GM18870 (cell line): ENCODE measurements at regions not wholly inside any gene's neighbourhood (a gene's known extent, or its start where the extent isn't known, plus 50 kb on each side); places are given as distances from the start of the nearest gene placed in this dataset.
"Not testable (repeated sequence)": the region's sequence is repeated elsewhere in the genome, so short reads cannot be mapped to it uniquely, and the experiment has no call there.

Experiments
- ATAC-seq: cut with Tn5 transposase; IDR thresholded peaks from one replicate; pipeline ENCODE4 v1.9.1; 2021; ENCODE audit warnings: moderate library complexity; ENCODE audit not compliant: unreplicated experiment

DNA sequence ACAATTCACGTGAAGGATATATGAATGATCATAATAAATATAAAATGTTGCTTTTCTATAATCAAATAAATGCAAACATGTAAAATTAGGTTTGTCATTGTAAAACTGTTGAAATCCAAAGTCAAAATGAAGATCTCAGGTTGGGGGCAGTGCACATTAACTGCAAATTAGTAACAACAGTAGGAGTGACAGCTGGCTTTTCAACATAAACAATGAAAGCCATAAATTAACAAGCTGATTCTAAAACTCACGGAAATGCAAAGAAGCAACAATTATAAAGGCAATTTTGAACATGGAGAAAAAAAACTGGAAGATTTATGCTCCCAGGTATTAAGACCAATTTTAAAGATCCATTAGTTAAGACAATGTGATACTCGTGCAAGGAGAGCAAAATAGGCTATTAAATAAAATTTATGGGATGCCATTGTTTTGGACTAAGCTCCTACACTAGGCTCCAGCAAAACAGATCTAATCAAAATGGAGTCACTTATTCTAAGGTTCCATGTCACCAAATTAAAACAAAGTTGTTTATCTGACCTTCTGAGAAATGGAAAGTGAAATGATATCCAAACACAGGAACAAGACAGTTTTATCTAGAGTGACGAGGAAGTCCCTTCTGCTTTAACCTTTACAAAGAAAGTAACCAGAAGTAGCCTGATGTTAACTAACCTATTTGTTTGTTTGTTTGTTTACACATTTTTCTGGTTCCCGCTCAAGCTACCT, 770.8 kb downstream of the EPHA7 start:
- no peak for ATAC-seq

GRCh38 chr6:92647630-92648029, 771.7 kb downstream of the EPHA7 start:
- ATAC-seq, result no peak

GRCh38 chr6:92644104-92644791, 775.1 kb downstream of the EPHA7 start:
- not testable (repeated sequence) for ATAC-seq

GRCh38 chr6:92635553-92636153, 783.7 kb downstream of the EPHA7 start:
- no peak for ATAC-seq

GRCh38 chr6:92634561-92634960, 784.8 kb downstream of the EPHA7 start:
- no peak for ATAC-seq

DNA sequence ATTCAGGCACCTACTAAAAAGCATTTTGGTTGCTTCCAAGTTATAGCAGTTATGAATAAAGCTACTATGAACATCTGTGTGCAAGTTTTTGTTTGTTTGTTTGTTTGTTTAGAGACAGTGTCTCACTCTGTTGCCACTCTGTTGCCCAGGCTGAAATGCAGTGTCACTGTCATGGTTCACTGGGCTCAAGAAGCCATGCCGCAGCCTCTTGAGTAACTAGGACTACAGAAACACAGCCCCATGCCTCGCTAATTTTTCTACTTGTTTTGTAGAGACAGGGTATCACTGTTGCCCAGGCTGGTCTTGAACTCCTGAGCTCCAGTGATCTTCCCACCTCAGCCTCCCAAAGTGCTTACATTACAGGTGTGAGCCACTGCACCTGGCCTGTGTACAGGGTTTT, 795.9 kb downstream of the EPHA7 start:
- ATAC-seq, result no peak

DNA sequence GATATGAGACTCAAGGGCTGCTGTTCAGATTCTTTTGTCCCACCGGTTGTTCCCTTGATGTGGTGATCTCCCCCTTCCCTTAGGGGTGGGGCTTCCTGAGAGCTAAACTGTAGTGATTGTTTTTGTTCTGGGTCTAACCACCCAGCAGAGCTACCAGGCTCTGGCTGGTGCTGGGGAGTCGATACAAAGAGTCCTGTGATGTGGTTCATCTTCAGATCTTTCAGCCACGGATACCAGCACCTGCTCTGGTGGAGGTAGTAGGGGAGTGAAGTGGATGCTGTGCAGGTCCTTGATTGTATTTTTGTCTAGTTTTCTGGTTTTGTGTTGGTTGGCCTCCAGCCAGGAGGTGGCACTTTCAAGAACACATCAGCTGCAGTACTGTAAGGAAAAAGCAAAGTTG, 801.6 kb downstream of the EPHA7 start:
- no peak for ATAC-seq

- no peak for ATAC-seq
These were observed 810.6 kb downstream of the EPHA7 start for GRCh38 chr6:92608751-92609150.

- no peak for ATAC-seq
These were observed 826.2 kb downstream of the EPHA7 start for GRCh38 chr6:92593201-92593600.

GRCh38 chr6:92589996-92590395, 829.4 kb downstream of the EPHA7 start:
- ATAC-seq, result no peak

GRCh38 chr6:92588148-92588547, 831.2 kb downstream of the EPHA7 start:
- no peak for ATAC-seq

GRCh38 chr6:92587525-92587924, 831.8 kb downstream of the EPHA7 start:
- ATAC-seq, result no peak

GRCh38 chr6:92586236-92586977, 833.0 kb downstream of the EPHA7 start:
- no peak for ATAC-seq

DNA sequence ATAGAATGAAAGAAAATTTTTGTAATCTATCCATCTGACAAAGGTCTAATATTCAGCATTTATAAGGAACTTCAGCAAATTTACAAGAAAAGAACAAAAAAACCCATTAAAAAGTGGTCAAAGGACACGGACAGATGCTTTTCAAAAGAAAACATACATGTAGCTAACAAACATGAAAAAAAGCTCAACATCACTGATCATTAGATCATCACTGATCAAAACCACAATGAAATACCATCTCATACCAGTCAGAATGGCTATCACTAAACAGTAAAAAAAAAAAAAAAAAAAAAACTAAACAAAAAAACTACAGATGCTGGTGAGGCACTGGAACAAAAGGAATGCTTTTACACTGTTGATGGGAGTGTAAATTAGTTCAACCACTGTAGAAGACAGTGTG, 837.1 kb downstream of the EPHA7 start:
- no peak for ATAC-seq

- ATAC-seq, result no peak
These were observed 842.2 kb downstream of the EPHA7 start for GRCh38 chr6:92577077-92577719.

GRCh38 chr6:92568541-92568940, 850.8 kb downstream of the EPHA7 start:
- no peak for ATAC-seq

DNA sequence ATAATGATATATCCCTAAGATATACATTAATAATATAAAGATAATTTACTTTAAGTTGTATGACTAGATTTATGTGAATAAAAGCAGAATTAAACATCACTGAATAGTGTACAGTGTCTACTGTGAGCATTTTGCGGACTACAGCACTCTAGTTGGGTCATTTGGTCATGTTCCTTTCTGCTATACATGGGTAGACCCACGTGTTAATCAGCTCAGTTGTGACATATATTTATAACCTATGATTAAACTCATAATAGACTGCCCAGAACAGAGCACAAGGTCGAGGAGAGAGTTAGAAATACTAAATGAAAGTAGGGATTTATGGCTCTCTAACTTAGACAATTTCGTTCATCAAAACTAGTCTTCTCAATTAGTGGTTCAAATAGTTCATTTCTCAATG, 852.7 kb downstream of the EPHA7 start:
- ATAC-seq, result no peak

DNA sequence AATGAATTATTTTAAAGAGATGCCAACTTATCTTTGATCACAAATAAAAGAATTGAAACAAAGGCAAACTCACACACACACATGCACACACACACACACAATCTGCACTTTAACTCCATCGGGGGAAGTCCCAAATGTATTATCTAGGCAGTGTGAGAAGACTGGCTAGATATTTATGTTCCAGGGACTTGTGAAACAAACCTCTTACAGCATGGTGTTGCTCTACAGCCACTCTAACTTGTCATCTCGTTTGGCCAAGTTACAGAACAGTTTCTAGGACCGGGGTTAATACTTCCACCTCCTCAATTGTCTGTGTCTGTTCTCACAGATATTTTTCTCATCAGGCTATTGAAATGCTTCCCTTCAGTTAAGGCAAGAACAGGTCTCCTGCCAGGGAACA, 855.0 kb downstream of the EPHA7 start:
- no peak for ATAC-seq

- no peak for ATAC-seq
These were observed 859.7 kb downstream of the EPHA7 start for GRCh38 chr6:92559611-92560010.

DNA sequence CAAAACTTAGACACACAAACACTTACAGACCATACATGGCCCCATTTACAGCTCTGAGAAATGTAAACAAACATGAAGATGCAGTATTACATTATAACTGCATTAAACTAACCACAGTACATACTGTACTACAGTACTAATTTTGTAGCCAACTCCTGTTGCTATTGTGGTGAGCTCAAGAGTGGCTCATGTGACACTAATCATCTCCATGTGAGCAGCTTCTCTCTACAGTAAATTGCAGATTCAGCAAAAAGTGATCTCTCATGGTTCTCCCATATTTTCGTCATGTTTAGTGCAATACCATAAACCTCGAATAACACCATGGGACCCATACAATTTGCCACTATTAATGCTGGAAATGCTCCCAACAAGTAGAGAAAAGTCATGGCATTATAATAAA, 860.4 kb downstream of the EPHA7 start:
- no peak for ATAC-seq

- no peak for ATAC-seq
These were observed 868.9 kb downstream of the EPHA7 start for GRCh38 chr6:92550501-92550900.
